Osteoblast (primary cell): ENCODE measurements at regions not wholly inside any gene's neighbourhood (a gene's known extent, or its start where the extent isn't known, plus 50 kb on each side); places are given as distances from the start of the nearest gene placed in this dataset.

Source experiments
- DNase-seq: peaks from one replicate; pipeline ENCODE4 v3.0.0; 2011; ENCODE audit warnings: low spot score, mixed read lengths; ENCODE audit not compliant: insufficient read length; ENCODE audit errors: missing footprints
- H2AFZ ChIP-seq: 2 replicates; pipeline ENCODE4 v1.6.0; 2011; ENCODE audit warnings: mild to moderate bottlenecking, low read length
- H3K27ac ChIP-seq: 2 replicates; pipeline ENCODE4 v1.5.1; 2011; ENCODE audit warnings: mild to moderate bottlenecking, low read depth, low read length, moderate library complexity
- H3K27me3 ChIP-seq: 2 replicates; pipeline ENCODE4 v1.6.0; 2012; ENCODE audit warnings: mild to moderate bottlenecking, control low read depth, inconsistent platforms, low read length, moderate library complexity; ENCODE audit not compliant: insufficient read depth
- H3K36me3 ChIP-seq: 2 replicates; pipeline ENCODE4 v1.5.1; 2011; ENCODE audit warnings: mild to moderate bottlenecking, low read length, control low read depth, moderate library complexity; ENCODE audit not compliant: insufficient read depth
- H3K4me1 ChIP-seq: 2 replicates; pipeline ENCODE4 v1.5.1; 2011; ENCODE audit warnings: mild to moderate bottlenecking, low read length, control low read depth, moderate library complexity; ENCODE audit not compliant: insufficient read depth
- H3K4me2 ChIP-seq: 2 replicates; pipeline ENCODE4 v1.6.0; 2011; ENCODE audit warnings: mild to moderate bottlenecking, low read length; ENCODE audit not compliant: insufficient read depth
- H3K4me3 ChIP-seq: fragments of 200-600 bp; sonication (generic); 3 replicates; pipeline ENCODE4 v1.5.1; 2012; ENCODE audit warnings: mild to moderate bottlenecking, low read length, inconsistent platforms; ENCODE audit not compliant: insufficient read depth
- H3K79me2 ChIP-seq: 2 replicates; pipeline ENCODE4 v1.6.0; 2012; ENCODE audit warnings: mild to moderate bottlenecking, low read length, control low read depth, inconsistent platforms; ENCODE audit not compliant: insufficient read depth
- H3K9me3 ChIP-seq: 2 replicates; pipeline ENCODE4 v1.5.1; 2011; ENCODE audit warnings: low read depth, low read length, control low read depth
- H4K20me1 ChIP-seq: 2 replicates; pipeline ENCODE4 v1.6.0; 2012; ENCODE audit warnings: mild to moderate bottlenecking, low read length, control low read depth; ENCODE audit not compliant: insufficient read depth
- CTCF ChIP-seq: IDR thresholded peaks from 2 replicates; pipeline ENCODE4 v1.5.1; 2011; ENCODE audit warnings: mild to moderate bottlenecking, low read depth, low read length, moderate library complexity; ENCODE audit errors: extremely low read depth

DNA sequence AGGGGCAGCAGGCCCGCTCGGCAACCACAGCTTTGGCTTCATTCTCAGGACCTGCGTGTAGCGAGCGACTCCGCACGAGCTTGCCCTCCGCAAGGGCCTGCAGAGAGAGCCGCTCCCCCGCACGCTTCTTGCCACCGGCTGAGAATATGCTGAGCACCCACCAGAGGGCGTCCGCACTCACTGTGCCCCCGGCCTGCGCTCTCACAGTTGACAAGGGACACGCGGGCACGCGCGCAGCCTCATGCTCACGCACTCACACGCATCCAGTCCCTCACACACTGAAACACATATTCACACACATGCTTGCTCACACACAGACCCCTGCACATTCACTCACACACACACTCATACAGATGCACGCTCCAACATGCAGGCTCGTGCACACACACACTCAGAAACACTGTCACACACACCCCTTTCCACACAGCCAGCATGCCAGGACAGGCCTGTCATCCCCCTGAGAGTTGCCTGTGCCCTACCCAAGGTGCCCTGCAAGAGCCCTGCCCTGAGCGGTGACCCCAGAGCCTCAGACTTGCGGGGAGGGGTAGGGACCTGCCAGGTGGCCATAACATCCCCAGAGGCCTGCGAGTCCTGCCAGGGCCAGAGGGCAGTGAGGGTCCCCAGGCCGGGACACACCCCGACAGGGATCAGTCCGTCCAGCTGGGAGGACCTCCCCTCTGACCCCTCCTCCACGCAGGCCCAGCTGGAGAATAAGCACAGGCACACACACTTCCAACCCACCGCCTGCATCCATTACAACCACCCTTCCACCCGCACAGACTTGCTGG is 174.1 kb downstream of the BMP7 start:
- DNase-seq: peak; percentile 91
- Histone ChIP-seq H3K27ac (no peak overlapping the region), H2AFZ (no peak overlapping the region), H3K4me1 (no peaks in the 10 kb centered on the region), H3K4me2 (no peak overlapping the region), H3K36me3 (no peaks in the 10 kb centered on the region), H3K9me3 (no peaks in the 10 kb centered on the region), H3K27me3 (no peaks in the 10 kb centered on the region), H3K79me2 (no peaks in the 10 kb centered on the region), H3K4me3 (no peak overlapping the region), H4K20me1 (no peaks in the 10 kb centered on the region)
- peak; percentile 61 for TF ChIP-seq CTCF

DNA sequence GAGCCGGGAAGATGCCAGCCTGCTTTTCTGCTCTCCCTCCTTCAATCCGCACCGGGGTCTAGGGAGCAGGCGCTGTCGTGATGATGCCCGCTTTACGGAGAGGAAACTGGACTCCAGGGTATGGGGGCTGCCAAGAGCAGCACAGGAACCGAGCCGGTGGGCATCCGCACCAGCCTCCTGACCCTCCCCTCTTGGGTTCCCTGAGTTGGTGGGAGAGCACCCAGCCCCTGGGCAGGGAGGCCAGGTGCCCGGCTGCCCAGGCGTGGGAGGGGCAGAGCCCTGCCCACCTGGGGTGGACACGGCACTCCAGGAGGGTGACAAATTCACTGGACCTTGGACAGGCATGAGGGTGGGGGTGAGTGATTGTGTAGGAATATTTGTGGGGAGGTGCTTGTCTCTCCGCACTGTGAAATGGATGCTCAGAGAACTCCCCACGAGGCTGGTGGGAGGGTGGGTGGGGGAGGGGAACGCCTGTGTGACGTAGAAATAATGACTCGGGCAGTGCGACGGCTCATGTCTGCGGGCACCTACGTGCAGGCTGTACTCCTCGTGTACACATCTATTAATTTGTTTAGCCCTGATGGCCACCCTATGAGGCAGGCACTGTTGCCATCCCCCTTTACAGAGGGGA is 173.4 kb downstream of the BMP7 start:
- Histone ChIP-seq H4K20me1 (no peaks in the 10 kb centered on the region), H3K4me2 (no peak overlapping the region), H3K27me3 (no peaks in the 10 kb centered on the region), H3K27ac (no peak overlapping the region), H3K36me3 (no peaks in the 10 kb centered on the region), H3K9me3 (no peaks in the 10 kb centered on the region), H2AFZ (no peak overlapping the region), H3K4me1 (no peaks in the 10 kb centered on the region), H3K4me3 (no peak overlapping the region), H3K79me2 (no peaks in the 10 kb centered on the region)
- no peak for DNase-seq
- TF ChIP-seq CTCF: no peak

DNA sequence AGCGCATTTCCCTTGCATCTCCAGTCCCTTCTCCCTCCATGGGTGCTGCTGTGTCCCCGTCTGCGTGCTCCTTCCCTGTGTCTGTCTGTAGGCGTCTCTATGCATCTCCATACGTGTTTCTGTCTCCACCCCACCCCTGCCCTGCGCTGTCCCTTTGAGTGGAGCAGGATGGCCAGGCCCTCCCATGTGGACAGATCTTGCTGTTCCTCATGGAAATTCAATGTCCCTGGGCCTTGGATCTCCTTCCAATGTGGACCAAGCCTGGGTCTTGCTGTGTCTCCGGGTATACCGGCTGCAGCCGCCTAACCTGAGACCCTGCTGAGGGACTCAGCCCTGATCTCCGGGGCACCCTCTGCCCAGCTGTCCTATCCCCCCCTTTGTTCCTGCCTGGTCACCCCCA is 172.7 kb downstream of the BMP7 start:
- Histone ChIP-seq H3K27ac (no peak overlapping the region), H3K4me1 (no peaks in the 10 kb centered on the region), H3K9me3 (no peaks in the 10 kb centered on the region), H3K27me3 (no peaks in the 10 kb centered on the region), H3K4me3 (no peak overlapping the region), H4K20me1 (no peaks in the 10 kb centered on the region), H3K4me2 (no peak overlapping the region), H3K36me3 (no peaks in the 10 kb centered on the region), H2AFZ (no peak overlapping the region), H3K79me2 (no peaks in the 10 kb centered on the region)
- DNase-seq: peak; percentile 82
- no peak for TF ChIP-seq CTCF

GRCh38 chr20:57094252-57094891 is 172.1 kb downstream of the BMP7 start:
- Histone ChIP-seq H3K36me3 (no peaks in the 10 kb centered on the region), H3K27ac (no peak overlapping the region), H3K9me3 (no peaks in the 10 kb centered on the region), H3K4me2 (no peak overlapping the region), H3K4me1 (no peaks in the 10 kb centered on the region), H3K27me3 (no peaks in the 10 kb centered on the region), H2AFZ (no peak overlapping the region), H4K20me1 (no peaks in the 10 kb centered on the region), H3K79me2 (no peaks in the 10 kb centered on the region), H3K4me3 (no peak overlapping the region)
- no peak for DNase-seq
- TF ChIP-seq CTCF: no peak
